ENCODE measurements at regions not wholly inside any gene's neighbourhood (a gene's known extent, or its start where the extent isn't known, plus 50 kb on each side); places are given as distances from the start of the nearest gene placed in this dataset.
A peak's percentile ranks its signal among the peaks of the same experiment; 100 is the strongest.

DNA sequence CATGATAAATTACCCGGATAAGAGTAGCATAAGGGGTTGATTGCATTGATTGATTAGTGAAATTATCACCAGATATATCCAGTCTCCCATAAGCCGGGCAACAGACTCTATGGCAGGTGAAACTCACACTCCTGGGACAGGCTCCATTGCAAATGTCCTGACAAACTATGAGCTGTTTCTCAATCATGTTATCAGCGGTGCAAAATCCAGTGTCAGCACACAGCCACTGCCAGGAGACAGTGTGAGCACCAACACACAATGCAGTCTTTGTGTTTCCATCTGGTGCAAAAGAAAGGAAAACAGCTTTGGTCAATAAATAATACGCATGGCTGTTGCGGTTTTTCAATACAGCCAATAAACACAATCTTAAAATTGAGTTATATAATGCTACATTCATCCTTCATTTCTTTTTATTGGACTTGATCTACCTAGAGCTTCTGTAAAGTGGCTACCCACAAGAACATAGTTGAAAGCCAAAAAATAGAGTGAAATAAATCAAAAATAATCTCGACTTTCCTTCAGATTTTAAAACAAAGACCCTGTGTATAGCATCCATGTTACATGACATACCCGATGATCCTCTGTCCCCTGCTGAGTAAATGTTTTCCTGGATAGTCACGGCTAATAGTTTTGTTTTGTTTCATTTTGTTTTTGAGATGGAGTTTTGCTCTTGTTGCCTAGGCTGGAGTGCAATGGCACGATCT lies 64.3 kb upstream of the AFDN start (continued):
- TF ChIP-seq, protein P1, sequence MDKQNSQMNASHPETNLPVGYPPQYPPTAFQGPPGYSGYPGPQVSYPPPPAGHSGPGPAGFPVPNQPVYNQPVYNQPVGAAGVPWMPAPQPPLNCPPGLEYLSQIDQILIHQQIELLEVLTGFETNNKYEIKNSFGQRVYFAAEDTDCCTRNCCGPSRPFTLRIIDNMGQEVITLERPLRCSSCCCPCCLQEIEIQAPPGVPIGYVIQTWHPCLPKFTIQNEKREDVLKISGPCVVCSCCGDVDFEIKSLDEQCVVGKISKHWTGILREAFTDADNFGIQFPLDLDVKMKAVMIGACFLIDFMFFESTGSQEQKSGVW (CRISPR knock-in tag; IDR thresholded peaks at IDR 0.05; ENCODE audit: borderline replicate concordance) = no peak
- peak; percentile 89 for TF ChIP-seq FOXA3 (CRISPR knock-in tag; IDR thresholded peaks at IDR 0.05)
- peak; percentile 87 for TF ChIP-seq THRA (CRISPR knock-in tag; IDR thresholded peaks at IDR 0.05; ENCODE audit: borderline replicate concordance)
- peak; percentile 53 for TF ChIP-seq TCF7 (IDR thresholded peaks at IDR 0.05; ENCODE audit: low read depth)
- 0 out of 2 replicates have a peak, but pooled peaks have one; percentile 50 for TF ChIP-seq ATF3 (CRISPR knock-in tag; IDR thresholded peaks at IDR 0.05)
- TF ChIP-seq SMC3 (IDR thresholded peaks at IDR 0.05; ENCODE audit: low read length) = peak; percentile 48; the same call in 1 of the 2 replicates
- TF ChIP-seq SP1 (IDR thresholded peaks at IDR 0.05) = no peak
- TF ChIP-seq SP1 (CRISPR knock-in tag; IDR thresholded peaks at IDR 0.05) = no peak; the same call in 1 of the 2 replicates
- peak; percentile 91 for TF ChIP-seq MEIS2 (CRISPR knock-in tag; IDR thresholded peaks at IDR 0.05)
- no peak for TF ChIP-seq ZNF563 (CRISPR knock-in tag; IDR thresholded peaks at IDR 0.05)
- TF ChIP-seq, protein P2, sequence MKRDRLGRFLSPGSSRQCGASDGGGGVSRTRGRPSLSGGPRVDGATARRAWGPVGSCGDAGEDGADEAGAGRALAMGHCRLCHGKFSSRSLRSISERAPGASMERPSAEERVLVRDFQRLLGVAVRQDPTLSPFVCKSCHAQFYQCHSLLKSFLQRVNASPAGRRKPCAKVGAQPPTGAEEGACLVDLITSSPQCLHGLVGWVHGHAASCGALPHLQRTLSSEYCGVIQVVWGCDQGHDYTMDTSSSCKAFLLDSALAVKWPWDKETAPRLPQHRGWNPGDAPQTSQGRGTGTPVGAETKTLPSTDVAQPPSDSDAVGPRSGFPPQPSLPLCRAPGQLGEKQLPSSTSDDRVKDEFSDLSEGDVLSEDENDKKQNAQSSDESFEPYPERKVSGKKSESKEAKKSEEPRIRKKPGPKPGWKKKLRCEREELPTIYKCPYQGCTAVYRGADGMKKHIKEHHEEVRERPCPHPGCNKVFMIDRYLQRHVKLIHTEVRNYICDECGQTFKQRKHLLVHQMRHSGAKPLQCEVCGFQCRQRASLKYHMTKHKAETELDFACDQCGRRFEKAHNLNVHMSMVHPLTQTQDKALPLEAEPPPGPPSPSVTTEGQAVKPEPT (CRISPR knock-in tag; IDR thresholded peaks at IDR 0.05; ENCODE audit: low read depth) = no peak
- TF ChIP-seq NONO (IDR thresholded peaks at IDR 0.05) = no peak
- TF ChIP-seq NONO (CRISPR knock-in tag; conservative IDR thresholded peaks at IDR 0.05) = no peak
- TF ChIP-seq KDM5B (CRISPR knock-in tag; IDR thresholded peaks at IDR 0.05; ENCODE audit: borderline replicate concordance) = no peak
- TF ChIP-seq NCOA2 (CRISPR knock-in tag; IDR thresholded peaks at IDR 0.05) = peak; percentile 96
- TF ChIP-seq YEATS4 (CRISPR knock-in tag; IDR thresholded peaks at IDR 0.05; ENCODE audit: borderline replicate concordance) = peak; percentile 82
- TF ChIP-seq NFYC (CRISPR knock-in tag; IDR thresholded peaks at IDR 0.05) = no peak
- no peak for TF ChIP-seq REXO4 (CRISPR knock-in tag; IDR thresholded peaks at IDR 0.05; ENCODE audit: borderline replicate concordance)
- TF ChIP-seq TRAFD1 (CRISPR knock-in tag; IDR thresholded peaks at IDR 0.05; ENCODE audit: borderline replicate concordance) = no peak
- peak; percentile 90; the same call in 1 of the 2 replicates for TF ChIP-seq ZSCAN5A (CRISPR knock-in tag; IDR thresholded peaks at IDR 0.05; ENCODE audit: borderline replicate concordance)
- no peak for TF ChIP-seq EEA1 (CRISPR knock-in tag; IDR thresholded peaks at IDR 0.05; ENCODE audit: borderline replicate concordance)
- TF ChIP-seq FOXO1 (CRISPR knock-in tag; IDR thresholded peaks at IDR 0.05) = peak; percentile 96
- no peak for TF ChIP-seq GPN1 (CRISPR knock-in tag; IDR thresholded peaks at IDR 0.05; ENCODE audit: borderline replicate concordance)
- TF ChIP-seq ARHGAP35 (CRISPR knock-in tag; IDR thresholded peaks at IDR 0.05; ENCODE audit: borderline replicate concordance) = no peak
